Stimulated activated memory B cell treated with anti-CD40 and anti-IgM and Interleukin-4, amounts not matched to agents 10 μg/mL and 1 μg/mL and 100 μg/mL, for 72 hours (primary cell): ENCODE measurements at regions not wholly inside any gene's neighbourhood (a gene's known extent, or its start where the extent isn't known, plus 50 kb on each side); places are given as distances from the start of the nearest gene placed in this dataset.

Experiments used
- ATAC-seq: fragments of 150-1000 bp; cut with Tn5 transposase; 2 replicates; pipeline ENCODE4 v1.10.0; 2021
- H3K27ac Mint-ChIP-seq: one replicate; pipeline ENCODE4 v1.8.0; 2022; ENCODE audit warnings: mild to moderate bottlenecking, mixed read lengths
- H3K27me3 Mint-ChIP-seq: one replicate; pipeline ENCODE4 v1.8.0; 2022; ENCODE audit warnings: mixed read lengths
- H3K36me3 Mint-ChIP-seq: one replicate; pipeline ENCODE4 v1.8.0; 2022; ENCODE audit warnings: mixed read lengths
- H3K4me1 Mint-ChIP-seq: one replicate; pipeline ENCODE4 v1.8.0; 2022; ENCODE audit warnings: mixed read lengths
- H3K4me3 Mint-ChIP-seq: one replicate; pipeline ENCODE4 v1.8.0; 2022; ENCODE audit warnings: mild to moderate bottlenecking, moderate library complexity, mixed read lengths
- H3K9me3 Mint-ChIP-seq: one replicate; pipeline ENCODE4 v1.8.0; 2022; ENCODE audit warnings: mixed read lengths

DNA sequence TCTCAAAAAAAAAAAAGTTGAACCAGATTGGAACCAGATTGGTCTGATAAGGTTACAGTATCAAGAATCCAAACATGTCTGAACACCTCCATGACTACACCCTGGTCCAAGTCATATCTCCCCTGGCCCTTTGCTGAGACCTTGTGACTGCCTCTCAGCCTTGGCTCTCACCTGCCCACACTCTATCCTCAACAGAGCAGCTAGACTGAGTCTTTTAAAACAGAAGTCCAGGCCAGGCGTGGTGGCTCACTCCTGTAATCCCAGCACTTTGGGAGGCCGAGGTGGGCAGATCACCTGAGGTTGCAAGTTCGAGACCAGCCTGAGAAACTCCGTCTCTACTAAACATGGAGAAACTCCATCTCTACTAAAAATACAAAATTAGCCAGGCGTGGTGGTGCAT, 91.7 kb downstream of the AIPL1 start:
- Mint-ChIP-seq H3K27me3 (peaks cover 17% of the 10 kb centered on the region), H3K9me3 (no peaks in the 10 kb centered on the region)
- ATAC-seq = no peak

GRCh38 chr17:6340708-6341107, 94.2 kb downstream of the AIPL1 start:
- Mint-ChIP-seq H3K27ac (no peak overlapping the region), H3K36me3 (no peaks in the 10 kb centered on the region), H3K4me1 (no peaks in the 10 kb centered on the region), H3K9me3 (no peaks in the 10 kb centered on the region), H3K4me3 (no peak overlapping the region), H3K27me3 (no peaks in the 10 kb centered on the region)
- no peak for ATAC-seq

More for the DNA sequence above, 91.7 kb downstream of the AIPL1 start:
- no peaks in the 10 kb centered on the region for H3K36me3 Mint-ChIP-seq
- no peak overlapping the region for H3K4me3 Mint-ChIP-seq
- H3K27ac Mint-ChIP-seq = no peak overlapping the region
- no peaks in the 10 kb centered on the region for H3K4me1 Mint-ChIP-seq

DNA sequence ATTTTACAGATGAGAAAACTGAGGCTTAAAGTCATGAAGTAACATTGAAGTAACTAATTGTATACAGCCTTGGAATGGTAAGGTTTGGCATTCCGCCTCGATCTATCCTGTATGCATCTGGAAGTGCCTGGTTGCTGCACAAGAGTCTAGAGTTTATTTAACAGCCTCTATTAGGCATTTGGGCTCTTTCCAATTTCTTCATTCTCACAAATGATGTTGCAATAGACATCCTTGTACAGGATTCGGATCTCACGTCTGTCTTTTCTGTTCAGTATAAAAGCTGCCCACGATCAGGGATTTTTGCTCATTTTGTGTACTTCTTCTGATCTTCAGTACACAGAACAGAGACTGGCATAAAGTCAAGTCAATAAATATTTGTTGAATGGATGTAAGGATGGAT, 100.5 kb downstream of the AIPL1 start:
- H3K27me3 Mint-ChIP-seq = no peaks in the 10 kb centered on the region
- H3K36me3 Mint-ChIP-seq = no peaks in the 10 kb centered on the region
- ATAC-seq = no peak

GRCh38 chr17:6330936-6331335, 104.0 kb downstream of the AIPL1 start:
- H3K4me3 Mint-ChIP-seq = no peak overlapping the region
- ATAC-seq = no peak
- no peak overlapping the region for H3K27ac Mint-ChIP-seq
- H3K36me3 Mint-ChIP-seq = no peaks in the 10 kb centered on the region
- peaks cover 6% of the 10 kb centered on the region for H3K9me3 Mint-ChIP-seq
- H3K4me1 Mint-ChIP-seq = no peaks in the 10 kb centered on the region
- peaks cover 15% of the 10 kb centered on the region for H3K27me3 Mint-ChIP-seq

More for the DNA sequence above, 100.5 kb downstream of the AIPL1 start:
- Mint-ChIP-seq H3K4me3 (no peak overlapping the region), H3K4me1 (no peaks in the 10 kb centered on the region), H3K27ac (no peak overlapping the region), H3K9me3 (peaks cover 3% of the 10 kb centered on the region)

GRCh38 chr17:6328279-6328678, 106.6 kb downstream of the AIPL1 start:
- H3K27me3 Mint-ChIP-seq = peaks cover 19% of the 10 kb centered on the region
- no peaks in the 10 kb centered on the region for H3K4me1 Mint-ChIP-seq
- no peak for ATAC-seq
- H3K4me3 Mint-ChIP-seq = no peak overlapping the region
- no peaks in the 10 kb centered on the region for H3K36me3 Mint-ChIP-seq
- no peak overlapping the region for H3K27ac Mint-ChIP-seq
- H3K9me3 Mint-ChIP-seq = peaks cover 4% of the 10 kb centered on the region

- Mint-ChIP-seq H3K27me3 (peaks cover 19% of the 10 kb centered on the region), H3K9me3 (peaks cover 4% of the 10 kb centered on the region), H3K27ac (no peak overlapping the region), H3K4me1 (no peaks in the 10 kb centered on the region), H3K36me3 (no peaks in the 10 kb centered on the region), H3K4me3 (no peak overlapping the region)
- ATAC-seq = no peak
Measured at GRCh38 chr17:6327007-6327406, 107.9 kb downstream of the AIPL1 start.

GRCh38 chr17:6326483-6326882, 108.4 kb downstream of the AIPL1 start:
- Mint-ChIP-seq H3K4me1 (no peaks in the 10 kb centered on the region), H3K9me3 (peaks cover 4% of the 10 kb centered on the region), H3K36me3 (no peaks in the 10 kb centered on the region), H3K4me3 (no peak overlapping the region), H3K27ac (no peak overlapping the region), H3K27me3 (peaks cover 19% of the 10 kb centered on the region)
- no peak for ATAC-seq

DNA sequence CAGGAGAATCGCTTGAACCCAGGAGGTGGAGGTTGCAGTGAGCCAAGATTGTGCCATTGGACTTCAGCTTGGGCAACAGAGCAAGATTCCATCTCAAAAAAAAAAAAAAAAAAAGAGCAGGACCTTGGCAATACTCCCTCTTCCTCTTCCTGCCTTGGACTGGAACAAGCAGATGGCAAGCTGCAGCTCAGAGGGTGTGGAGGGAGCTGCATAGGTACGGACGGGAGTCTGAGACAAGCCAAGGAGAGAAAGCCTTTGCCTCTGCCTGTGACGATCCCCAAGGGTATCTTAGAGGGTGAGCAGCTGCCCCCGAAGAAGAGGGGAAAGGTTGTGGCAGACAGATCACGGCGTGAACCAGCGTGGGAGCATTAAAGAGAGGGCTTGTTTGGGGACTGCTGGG, 109.2 kb downstream of the AIPL1 start:
- H3K4me3 Mint-ChIP-seq = no peak overlapping the region
- no peak overlapping the region for H3K27ac Mint-ChIP-seq
- no peak for ATAC-seq
- peaks cover 4% of the 10 kb centered on the region for H3K9me3 Mint-ChIP-seq
- no peaks in the 10 kb centered on the region for H3K4me1 Mint-ChIP-seq
- no peaks in the 10 kb centered on the region for H3K36me3 Mint-ChIP-seq
- H3K27me3 Mint-ChIP-seq = peaks cover 21% of the 10 kb centered on the region

GRCh38 chr17:6325051-6325450, 109.9 kb downstream of the AIPL1 start:
- no peak for ATAC-seq
- H3K4me3 Mint-ChIP-seq = no peak overlapping the region
- peaks cover 28% of the 10 kb centered on the region for H3K27me3 Mint-ChIP-seq
- H3K4me1 Mint-ChIP-seq = no peaks in the 10 kb centered on the region
- H3K36me3 Mint-ChIP-seq = no peaks in the 10 kb centered on the region
- H3K27ac Mint-ChIP-seq = no peak overlapping the region
- H3K9me3 Mint-ChIP-seq = peaks cover 4% of the 10 kb centered on the region

DNA sequence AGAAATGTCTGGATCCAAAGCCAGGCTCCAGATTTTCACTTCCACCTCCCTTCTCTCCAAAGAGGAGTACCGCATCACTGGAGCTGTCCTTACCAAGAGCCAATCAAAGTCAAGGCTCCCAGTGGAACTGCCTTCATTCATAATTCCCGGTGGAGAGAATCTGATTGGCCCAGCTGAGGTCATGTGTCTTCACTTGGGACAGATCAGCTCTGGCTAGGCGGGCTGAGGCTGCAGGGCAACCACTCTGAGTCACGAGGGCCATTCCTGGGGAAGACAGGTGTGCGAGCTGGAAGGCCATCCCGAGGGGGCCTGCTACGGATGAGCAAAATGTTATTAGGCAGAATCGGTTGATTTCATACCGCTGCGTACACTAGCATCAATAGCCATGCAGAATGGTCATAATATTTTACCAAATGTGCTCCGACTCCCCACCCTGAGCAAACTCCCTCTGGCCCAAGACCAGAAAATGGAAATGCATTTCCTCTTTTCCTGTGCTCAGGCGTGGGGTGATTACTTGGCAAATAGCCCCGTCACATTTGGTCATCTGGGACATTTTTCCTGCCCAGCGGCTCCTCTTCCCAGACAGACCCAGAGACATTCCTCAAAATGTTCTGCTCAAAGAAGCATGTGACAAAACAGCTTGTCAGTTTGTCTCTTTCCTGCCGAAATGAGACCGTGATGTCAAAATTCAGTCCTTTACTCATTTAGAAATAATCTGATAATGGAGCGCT, 111.1 kb downstream of the AIPL1 start:
- Mint-ChIP-seq H3K36me3 (no peaks in the 10 kb centered on the region), H3K27ac (no peak overlapping the region), H3K4me1 (no peaks in the 10 kb centered on the region), H3K9me3 (peaks cover 4% of the 10 kb centered on the region), H3K4me3 (no peak overlapping the region), H3K27me3 (peaks cover 35% of the 10 kb centered on the region)
- no peak for ATAC-seq

DNA sequence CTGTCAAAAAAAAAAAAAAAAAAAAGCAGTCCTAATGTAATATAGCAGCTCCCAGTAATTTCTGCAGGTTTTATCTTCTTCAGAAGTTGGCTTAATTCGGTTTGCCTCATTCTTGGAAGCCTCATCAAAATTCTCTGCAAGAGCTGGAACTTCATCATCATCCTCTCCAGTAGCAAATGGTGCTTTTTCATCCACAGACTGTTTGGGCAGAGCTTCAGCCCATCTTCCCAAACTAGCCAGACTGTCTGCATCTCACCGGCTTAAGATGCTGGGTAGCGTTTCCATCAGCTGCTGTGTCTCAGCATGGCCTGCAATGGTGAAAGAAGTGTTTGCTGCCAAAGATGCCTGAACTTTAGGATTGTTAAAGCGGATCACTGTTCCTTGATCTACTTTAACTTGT, 112.6 kb downstream of the AIPL1 start:
- Mint-ChIP-seq H3K36me3 (no peaks in the 10 kb centered on the region), H3K9me3 (peaks cover 4% of the 10 kb centered on the region), H3K4me1 (no peaks in the 10 kb centered on the region), H3K4me3 (no peak overlapping the region), H3K27me3 (peaks cover 27% of the 10 kb centered on the region), H3K27ac (no peak overlapping the region)
- ATAC-seq = no peak

DNA sequence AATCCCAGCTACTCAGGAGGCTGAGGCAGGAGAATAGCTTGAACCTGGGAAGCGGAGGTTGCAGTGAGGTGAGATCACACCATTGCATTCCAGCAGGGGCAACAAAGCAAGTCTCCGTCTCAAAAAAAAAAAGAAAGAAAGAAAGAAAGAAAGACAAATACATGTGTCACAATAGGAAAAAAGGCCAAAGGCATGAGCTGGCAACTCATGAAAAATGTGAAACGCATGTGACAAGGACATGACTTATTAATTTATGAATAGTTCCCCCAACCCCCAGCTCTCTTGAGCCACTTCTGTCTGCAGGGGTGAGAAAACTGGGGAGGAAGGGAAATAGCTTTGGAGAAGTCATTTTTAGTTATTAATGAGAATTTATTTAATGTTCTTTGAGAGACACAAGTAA, 120.6 kb downstream of the AIPL1 start:
- H3K9me3 Mint-ChIP-seq = peaks cover 4% of the 10 kb centered on the region
- H3K4me1 Mint-ChIP-seq = no peaks in the 10 kb centered on the region
- ATAC-seq = no peak
- peaks cover 38% of the 10 kb centered on the region for H3K27me3 Mint-ChIP-seq
- H3K27ac Mint-ChIP-seq = no peak overlapping the region
- no peak overlapping the region for H3K4me3 Mint-ChIP-seq
- H3K36me3 Mint-ChIP-seq = no peaks in the 10 kb centered on the region

DNA sequence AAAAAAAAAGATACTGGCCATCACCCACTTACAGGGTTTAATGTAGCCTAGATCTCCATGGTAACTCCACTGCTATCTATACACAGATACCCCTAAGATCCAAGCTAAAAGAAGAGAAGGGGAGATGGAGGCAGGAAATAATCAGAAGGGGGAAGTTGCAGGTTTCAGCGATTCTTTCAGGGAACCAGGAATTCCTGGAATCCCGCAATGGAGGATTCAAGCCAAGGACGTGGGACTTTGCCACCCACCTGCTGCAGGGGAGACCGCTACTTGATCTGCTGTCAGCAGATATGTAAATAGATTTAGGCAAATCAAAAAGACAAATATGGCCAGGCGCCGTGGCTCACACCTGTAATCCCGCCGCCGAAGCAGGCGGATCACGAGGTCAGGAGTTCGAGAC, 121.1 kb downstream of the AIPL1 start:
- H3K4me1 Mint-ChIP-seq = no peaks in the 10 kb centered on the region
- H3K36me3 Mint-ChIP-seq = no peaks in the 10 kb centered on the region
- ATAC-seq = no peak
- H3K9me3 Mint-ChIP-seq = peaks cover 4% of the 10 kb centered on the region
- peaks cover 43% of the 10 kb centered on the region for H3K27me3 Mint-ChIP-seq
- no peak overlapping the region for H3K4me3 Mint-ChIP-seq
- H3K27ac Mint-ChIP-seq = no peak overlapping the region

DNA sequence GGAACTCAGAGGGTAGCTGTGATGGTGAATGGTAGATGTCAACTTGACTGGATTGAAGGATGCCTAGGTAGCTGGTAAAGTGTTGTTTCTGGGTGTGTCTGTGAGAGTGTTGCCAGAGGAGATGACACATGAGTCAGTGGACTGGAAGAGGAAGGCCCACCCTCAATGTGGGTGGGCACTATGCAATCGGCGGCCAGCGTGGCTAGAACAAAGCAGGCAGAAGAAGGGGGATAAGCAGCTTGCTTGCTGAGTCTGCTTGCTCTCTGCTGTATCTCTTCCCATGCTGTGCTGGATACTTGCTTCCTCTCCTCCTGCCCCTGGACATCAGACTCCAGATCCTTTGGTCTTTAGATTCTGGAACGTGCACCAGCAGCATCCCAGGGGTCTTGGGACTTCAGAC, 128.1 kb downstream of the AIPL1 start:
- H3K4me3 Mint-ChIP-seq = no peak overlapping the region
- ATAC-seq = no peak
- no peaks in the 10 kb centered on the region for H3K36me3 Mint-ChIP-seq
- no peak overlapping the region for H3K27ac Mint-ChIP-seq
- no peaks in the 10 kb centered on the region for H3K4me1 Mint-ChIP-seq
- H3K27me3 Mint-ChIP-seq = peaks cover 48% of the 10 kb centered on the region
- peaks cover 4% of the 10 kb centered on the region for H3K9me3 Mint-ChIP-seq

DNA sequence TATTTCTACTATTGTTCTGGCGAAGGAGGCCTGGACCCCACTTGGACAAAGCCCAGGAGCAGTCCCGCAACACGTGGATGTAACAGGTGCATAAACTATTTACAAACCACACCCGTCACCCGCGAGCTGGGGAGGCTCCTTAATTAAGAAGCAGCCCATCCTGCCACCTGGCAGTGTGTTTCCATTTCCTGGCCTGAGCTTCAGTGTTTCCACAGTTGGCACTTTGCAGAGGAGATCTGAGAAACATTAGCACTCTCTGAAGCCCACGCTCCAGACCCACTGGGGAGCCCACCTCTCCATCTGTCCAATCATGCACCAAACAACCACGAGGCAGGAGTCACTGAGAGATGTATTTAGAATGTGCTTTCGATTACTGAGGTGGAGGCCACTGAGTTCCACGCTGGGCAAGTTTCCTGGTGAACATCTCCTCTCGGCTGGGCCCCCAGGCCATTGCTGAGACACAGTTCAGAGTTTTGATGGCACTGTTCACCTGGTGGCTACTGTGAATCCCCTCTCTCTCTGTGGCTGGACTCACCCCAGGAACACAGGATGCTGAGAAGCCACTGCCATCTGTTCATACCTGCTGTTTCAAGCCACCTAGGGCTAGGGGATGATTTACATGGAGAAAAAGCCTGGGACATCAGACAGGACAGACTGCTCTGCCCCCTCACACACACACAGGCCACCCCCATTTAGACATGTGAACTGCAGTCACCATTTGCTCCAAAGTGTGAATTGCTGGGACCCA, 129.1 kb downstream of the AIPL1 start:
- Mint-ChIP-seq H3K36me3 (no peaks in the 10 kb centered on the region), H3K4me1 (no peaks in the 10 kb centered on the region), H3K9me3 (peaks cover 4% of the 10 kb centered on the region), H3K27me3 (peaks cover 52% of the 10 kb centered on the region), H3K27ac (no peak overlapping the region), H3K4me3 (no peak overlapping the region)
- ATAC-seq = no peak
